Upper lobe of right lung (tissue), 1 donor: ENCODE measurements at regions not wholly inside any gene's neighbourhood (a gene's known extent, or its start where the extent isn't known, plus 50 kb on each side); places are given as distances from the start of the nearest gene placed in this dataset.

Experiments used
- ATAC-seq: fragments of 200-7000 bp; cut with Tn5 transposase; one replicate; pipeline ENCODE4 v1.9.1; 2020; ENCODE audit warnings: mild to moderate bottlenecking, moderate library complexity
- DNase-seq: peaks from one replicate; pipeline ENCODE4 v3.0.0-alpha.2; 2020
- H3K27ac ChIP-seq: fragments of 200-600 bp; one replicate; pipeline ENCODE4 v1.8.0; 2022
- H3K27me3 ChIP-seq: fragments of 200-600 bp; one replicate; pipeline ENCODE4 v1.8.0; 2022; ENCODE audit warnings: mild to moderate bottlenecking
- H3K36me3 ChIP-seq: fragments of 200-600 bp; one replicate; pipeline ENCODE4 v1.8.0; 2022
- H3K4me1 ChIP-seq: fragments of 200-600 bp; one replicate; pipeline ENCODE4 v1.8.0; 2022
- H3K4me3 ChIP-seq: fragments of 200-600 bp; one replicate; pipeline ENCODE4 v1.8.0; 2022; ENCODE audit warnings: mild to moderate bottlenecking
- H3K9me3 ChIP-seq: fragments of 200-600 bp; one replicate; pipeline ENCODE4 v1.8.0; 2022
- intact Hi-C: fragments of 100-400 bp; cut with DNase I; formaldehyde crosslinking; loops from one replicate; pipeline ENCODE4 v1.11.0; 2022
- TF ChIP-seq, protein P1 (sequence below): fragments of 200-600 bp; IDR thresholded peaks from one replicate; pipeline ENCODE4 v1.8.0; 2022; ENCODE audit warnings: antibody characterized with exemption
- donor health status: DM: no; HTN: yes; CAD: no; lungs with severe emphysema.

DNA sequence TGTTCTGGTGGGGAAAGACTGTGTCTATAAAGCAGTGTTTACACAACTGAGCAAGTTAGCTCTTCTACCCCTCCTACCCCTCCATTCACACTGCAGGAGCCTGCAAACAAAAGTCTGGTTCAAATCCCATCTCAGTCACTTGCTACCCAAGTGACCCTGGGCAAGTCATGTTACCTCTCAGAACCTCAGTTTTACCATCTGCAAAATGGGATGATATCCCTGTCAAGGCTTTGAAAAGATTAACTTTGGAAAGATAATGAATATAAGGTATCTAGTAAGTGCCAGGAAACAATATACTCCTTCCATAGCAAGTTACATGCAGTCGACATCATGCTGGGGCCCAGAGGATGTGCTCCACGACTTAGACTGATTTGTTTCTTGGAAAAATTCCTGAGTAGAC lies 161.5 kb downstream of the SEC61B start:
- Histone ChIP-seq H3K4me1 (no peaks in the 10 kb centered on the region), H3K27me3 (no peaks in the 10 kb centered on the region), H3K4me3 (no peak overlapping the region), H3K9me3 (no peaks in the 10 kb centered on the region), H3K36me3 (no peaks in the 10 kb centered on the region), H3K27ac (no peak overlapping the region)
- no peak for ATAC-seq
- intact Hi-C loops, result no loop called here
- TF ChIP-seq, protein P1, sequence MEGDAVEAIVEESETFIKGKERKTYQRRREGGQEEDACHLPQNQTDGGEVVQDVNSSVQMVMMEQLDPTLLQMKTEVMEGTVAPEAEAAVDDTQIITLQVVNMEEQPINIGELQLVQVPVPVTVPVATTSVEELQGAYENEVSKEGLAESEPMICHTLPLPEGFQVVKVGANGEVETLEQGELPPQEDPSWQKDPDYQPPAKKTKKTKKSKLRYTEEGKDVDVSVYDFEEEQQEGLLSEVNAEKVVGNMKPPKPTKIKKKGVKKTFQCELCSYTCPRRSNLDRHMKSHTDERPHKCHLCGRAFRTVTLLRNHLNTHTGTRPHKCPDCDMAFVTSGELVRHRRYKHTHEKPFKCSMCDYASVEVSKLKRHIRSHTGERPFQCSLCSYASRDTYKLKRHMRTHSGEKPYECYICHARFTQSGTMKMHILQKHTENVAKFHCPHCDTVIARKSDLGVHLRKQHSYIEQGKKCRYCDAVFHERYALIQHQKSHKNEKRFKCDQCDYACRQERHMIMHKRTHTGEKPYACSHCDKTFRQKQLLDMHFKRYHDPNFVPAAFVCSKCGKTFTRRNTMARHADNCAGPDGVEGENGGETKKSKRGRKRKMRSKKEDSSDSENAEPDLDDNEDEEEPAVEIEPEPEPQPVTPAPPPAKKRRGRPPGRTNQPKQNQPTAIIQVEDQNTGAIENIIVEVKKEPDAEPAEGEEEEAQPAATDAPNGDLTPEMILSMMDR, result no peak
- no peak for DNase-seq

DNA sequence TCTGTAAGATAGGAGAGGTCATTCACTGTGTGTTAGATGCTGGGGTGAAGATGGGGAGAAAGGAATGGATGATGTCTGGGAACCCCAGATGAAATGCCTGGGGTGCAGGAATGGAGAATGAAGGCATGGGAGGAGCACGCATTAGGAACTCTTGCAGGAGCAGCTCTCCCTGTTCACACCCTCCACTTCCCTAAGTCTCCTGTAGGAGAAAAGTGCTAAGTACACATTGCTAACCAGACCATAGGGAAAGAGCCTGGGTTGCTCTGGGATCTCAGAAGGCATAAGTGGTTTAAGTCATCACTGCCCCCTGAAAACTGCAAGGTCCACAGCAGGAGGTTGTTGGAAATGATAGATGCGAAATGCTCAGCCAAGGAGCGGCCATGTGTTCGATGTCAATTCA lies 163.1 kb downstream of the SEC61B start:
- ATAC-seq, result no peak
- DNase-seq, result no peak

GRCh38 chr9:99385814-99386279 lies 163.8 kb downstream of the SEC61B start:
- no peaks in the 10 kb centered on the region for H3K4me1 ChIP-seq
- H3K27me3 ChIP-seq, result no peaks in the 10 kb centered on the region
- TF ChIP-seq, protein P1, result no peak
- H3K27ac ChIP-seq, result no peak overlapping the region
- DNase-seq, result no peak
- ATAC-seq, result no peak
- H3K36me3 ChIP-seq, result no peaks in the 10 kb centered on the region
- no peak overlapping the region for H3K4me3 ChIP-seq
- no peaks in the 10 kb centered on the region for H3K9me3 ChIP-seq
- intact Hi-C loops, result no loop called here

More for the DNA sequence above, 163.1 kb downstream of the SEC61B start:
- no peaks in the 10 kb centered on the region for H3K27me3 ChIP-seq
- no peak overlapping the region for H3K4me3 ChIP-seq
- TF ChIP-seq, protein P1, result no peak
- no peaks in the 10 kb centered on the region for H3K36me3 ChIP-seq
- no peaks in the 10 kb centered on the region for H3K4me1 ChIP-seq
- no peak overlapping the region for H3K27ac ChIP-seq
- intact Hi-C loops, result no loop called here
- H3K9me3 ChIP-seq, result no peaks in the 10 kb centered on the region

DNA sequence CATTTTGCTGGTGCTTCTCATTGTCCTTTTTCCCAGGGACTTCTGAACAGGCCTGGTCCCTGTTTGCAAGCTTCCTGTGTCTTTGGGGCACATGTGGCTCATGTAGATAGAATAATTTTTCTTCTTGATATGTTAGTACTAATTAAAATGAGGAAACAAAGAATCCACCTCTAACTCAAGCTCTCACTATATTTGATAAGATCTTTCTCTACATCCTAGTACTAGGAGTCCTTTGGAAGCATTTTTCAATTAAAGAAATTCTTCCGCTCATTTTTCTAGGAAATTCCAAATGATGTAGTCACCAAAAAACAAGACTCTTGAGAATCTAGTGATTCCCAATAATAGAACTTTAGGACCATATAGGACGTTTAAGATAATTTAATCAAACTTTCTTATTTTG lies 165.3 kb downstream of the SEC61B start:
- no peaks in the 10 kb centered on the region for H3K9me3 ChIP-seq
- no peak overlapping the region for H3K4me3 ChIP-seq
- H3K36me3 ChIP-seq, result no peaks in the 10 kb centered on the region
- ATAC-seq (no peak), DNase-seq (no peak)
- no peaks in the 10 kb centered on the region for H3K4me1 ChIP-seq
- TF ChIP-seq, protein P1, result no peak
- no peak overlapping the region for H3K27ac ChIP-seq
- no peaks in the 10 kb centered on the region for H3K27me3 ChIP-seq
- intact Hi-C loops, result no loop called here

DNA sequence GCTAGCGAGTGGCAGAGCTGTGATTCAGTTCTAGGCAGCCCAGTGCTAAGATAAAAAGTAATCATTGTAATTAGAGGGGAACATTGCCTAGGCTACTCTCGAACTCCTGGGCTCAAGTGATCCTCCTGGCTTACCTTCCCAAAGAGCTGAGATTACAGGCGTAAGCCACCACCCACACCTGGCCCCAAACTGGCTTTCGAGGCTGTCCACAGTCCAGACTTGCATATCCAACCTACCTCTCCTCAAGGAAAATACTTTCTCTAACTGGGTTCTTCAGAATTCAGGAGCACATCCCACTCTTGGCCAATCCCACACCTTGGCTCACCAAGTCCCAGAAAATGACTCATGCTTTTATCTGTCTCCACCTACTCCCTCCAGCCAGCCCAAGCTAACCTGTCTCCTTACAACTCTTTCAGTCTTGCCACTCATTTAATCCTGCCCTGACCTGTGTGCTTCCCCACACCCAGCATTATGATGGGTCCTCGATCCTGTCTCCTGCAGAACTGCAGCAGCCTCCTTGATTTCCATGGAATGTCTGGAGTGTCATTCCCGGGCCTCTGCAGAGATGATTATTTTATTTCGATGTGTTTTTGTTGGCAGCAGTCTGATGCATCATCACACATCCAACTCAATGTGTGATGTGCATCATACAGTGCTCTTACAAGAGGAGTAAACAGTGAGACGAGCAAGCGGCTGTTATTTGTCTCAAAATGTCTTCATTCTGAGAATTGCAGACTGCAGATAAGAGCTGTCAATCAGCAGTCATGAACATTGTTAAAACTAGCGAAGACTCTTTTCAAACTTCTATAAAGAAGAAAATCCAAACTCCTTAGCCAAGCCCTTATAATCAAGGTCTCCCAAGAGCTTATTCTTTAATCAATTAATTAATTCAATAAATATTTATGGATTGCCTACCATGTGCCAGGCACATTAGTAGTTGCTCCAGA lies 167.3 kb downstream of the SEC61B start:
- Histone ChIP-seq H3K4me3 (no peak overlapping the region), H3K27me3 (no peaks in the 10 kb centered on the region), H3K36me3 (no peaks in the 10 kb centered on the region), H3K4me1 (no peaks in the 10 kb centered on the region), H3K27ac (no peak overlapping the region), H3K9me3 (no peaks in the 10 kb centered on the region)
- ATAC-seq (no peak), DNase-seq (no peak)
- TF ChIP-seq, protein P1, result no peak
- intact Hi-C loops, result no loop called here
